ENCODE measurements at regions not wholly inside any gene's neighbourhood (a gene's known extent, or its start where the extent isn't known, plus 50 kb on each side); places are given as distances from the start of the nearest gene placed in this dataset.
A peak's percentile ranks its signal among the peaks of the same experiment; 100 is the strongest.

DNA sequence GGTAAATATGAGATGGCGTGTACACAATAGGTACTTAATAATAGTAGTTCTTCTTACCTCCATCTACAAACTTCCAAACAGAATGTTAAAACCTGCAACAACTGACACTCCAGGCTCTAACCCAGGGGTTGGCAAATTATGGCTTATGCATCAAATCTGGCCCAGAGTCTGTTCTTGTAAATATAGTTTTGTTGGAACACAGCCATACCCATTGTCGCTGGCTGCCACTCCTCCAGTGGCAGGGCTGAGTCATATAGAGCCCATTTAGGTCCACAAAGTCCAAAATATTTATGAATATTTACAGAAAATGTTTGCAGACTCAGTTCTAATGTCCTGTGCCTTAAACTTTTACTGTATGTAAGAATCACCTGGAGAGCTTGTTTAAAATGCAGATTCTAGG lies 69.9 kb upstream of the BTBD3 start:
- Mint-ChIP-seq H3K4me3 (ENCODE audit: unreplicated experiment) (no peak overlapping the region), H3K36me3 (ENCODE audit: low read depth) (no peaks in the 10 kb centered on the region), H3K4me1 (ENCODE audit: low read depth) (peaks cover 21% of the 10 kb centered on the region), H3K27ac (ENCODE audit: unreplicated experiment) (no peak overlapping the region), H3K9me3 (ENCODE audit: low read depth) (no peaks in the 10 kb centered on the region), H3K27me3 (ENCODE audit: low read depth) (no peaks in the 10 kb centered on the region)
- DNase-seq (ENCODE audit: low spot score), result no peak
- TF ChIP-seq, protein P1, sequence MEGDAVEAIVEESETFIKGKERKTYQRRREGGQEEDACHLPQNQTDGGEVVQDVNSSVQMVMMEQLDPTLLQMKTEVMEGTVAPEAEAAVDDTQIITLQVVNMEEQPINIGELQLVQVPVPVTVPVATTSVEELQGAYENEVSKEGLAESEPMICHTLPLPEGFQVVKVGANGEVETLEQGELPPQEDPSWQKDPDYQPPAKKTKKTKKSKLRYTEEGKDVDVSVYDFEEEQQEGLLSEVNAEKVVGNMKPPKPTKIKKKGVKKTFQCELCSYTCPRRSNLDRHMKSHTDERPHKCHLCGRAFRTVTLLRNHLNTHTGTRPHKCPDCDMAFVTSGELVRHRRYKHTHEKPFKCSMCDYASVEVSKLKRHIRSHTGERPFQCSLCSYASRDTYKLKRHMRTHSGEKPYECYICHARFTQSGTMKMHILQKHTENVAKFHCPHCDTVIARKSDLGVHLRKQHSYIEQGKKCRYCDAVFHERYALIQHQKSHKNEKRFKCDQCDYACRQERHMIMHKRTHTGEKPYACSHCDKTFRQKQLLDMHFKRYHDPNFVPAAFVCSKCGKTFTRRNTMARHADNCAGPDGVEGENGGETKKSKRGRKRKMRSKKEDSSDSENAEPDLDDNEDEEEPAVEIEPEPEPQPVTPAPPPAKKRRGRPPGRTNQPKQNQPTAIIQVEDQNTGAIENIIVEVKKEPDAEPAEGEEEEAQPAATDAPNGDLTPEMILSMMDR (IDR thresholded peaks at IDR 0.05), result no peak

DNA sequence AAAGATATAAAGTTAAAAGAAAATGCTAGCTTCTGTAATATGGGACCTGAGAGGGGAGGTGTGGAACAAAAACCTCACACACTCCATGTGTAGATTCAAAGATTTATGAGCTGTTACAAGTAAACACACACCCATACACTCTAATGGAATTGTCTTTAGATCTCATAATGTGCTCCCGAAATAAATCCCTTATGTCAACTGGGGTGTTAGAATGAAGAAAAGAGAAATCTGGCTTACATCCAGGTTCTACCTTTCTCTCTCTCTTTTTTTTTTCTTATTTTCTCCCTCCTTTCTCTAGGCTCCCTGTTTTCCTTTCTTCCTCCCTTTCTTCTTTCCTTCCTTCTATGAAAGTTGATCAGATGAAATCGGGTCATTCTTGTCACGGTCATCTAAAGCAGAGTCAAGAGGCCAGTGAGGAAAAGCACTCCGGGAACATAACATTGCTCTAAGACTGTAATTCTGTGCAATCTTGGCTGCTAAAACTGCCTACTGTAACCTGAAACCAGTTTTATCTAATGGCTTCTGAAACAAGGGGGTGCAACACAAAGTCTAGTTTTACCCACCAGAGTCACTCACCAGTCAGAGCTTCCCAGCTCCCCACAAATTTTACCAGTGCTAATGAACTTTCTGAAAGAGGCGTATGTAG lies 68.3 kb upstream of the BTBD3 start:
- TF ChIP-seq, protein P1 (IDR thresholded peaks at IDR 0.05), result no peak
- peaks cover 23% of the 10 kb centered on the region for H3K4me1 Mint-ChIP-seq (ENCODE audit: low read depth)
- no peaks in the 10 kb centered on the region for H3K27me3 Mint-ChIP-seq (ENCODE audit: low read depth)
- no peaks in the 10 kb centered on the region for H3K9me3 Mint-ChIP-seq (ENCODE audit: low read depth)
- H3K36me3 Mint-ChIP-seq (ENCODE audit: low read depth), result no peaks in the 10 kb centered on the region
- peak overlapping the region; percentile 60 for H3K27ac Mint-ChIP-seq (ENCODE audit: unreplicated experiment)
- no peak overlapping the region for H3K4me3 Mint-ChIP-seq (ENCODE audit: unreplicated experiment)
- DNase-seq (ENCODE audit: low spot score), result no peak

DNA sequence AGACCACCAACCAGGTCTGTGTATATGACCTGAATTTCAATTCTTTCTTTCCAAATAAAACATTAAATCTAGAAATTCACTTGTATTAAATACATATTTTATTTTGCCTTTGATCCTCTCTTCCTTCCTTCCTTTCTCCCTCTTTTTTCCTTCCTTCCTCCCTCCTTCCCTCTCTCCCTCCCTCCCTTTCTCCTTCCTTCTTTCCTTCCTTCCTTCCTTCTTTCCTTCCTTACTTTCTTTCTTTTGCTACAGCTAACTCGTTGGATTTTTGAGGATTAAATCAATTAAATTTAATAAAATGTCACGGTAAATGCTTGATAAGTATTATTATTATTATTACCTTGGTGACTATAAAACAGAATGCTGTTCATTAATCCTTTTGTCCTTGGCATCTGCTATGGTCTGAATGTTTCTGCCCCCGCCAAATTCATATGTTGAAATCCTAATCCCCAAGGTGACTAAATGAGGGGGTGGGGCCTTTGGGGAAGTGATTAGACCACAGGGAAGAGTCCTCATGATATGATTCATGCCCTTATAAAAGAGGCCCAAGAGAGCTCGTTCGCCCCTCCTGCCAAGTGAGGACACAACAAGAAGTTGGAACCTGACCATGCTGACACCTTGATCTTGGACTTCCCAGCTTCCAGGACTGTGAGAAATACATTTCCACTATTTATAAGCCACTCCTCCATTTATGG lies 67.6 kb upstream of the BTBD3 start:
- no peak overlapping the region for H3K27ac Mint-ChIP-seq (ENCODE audit: unreplicated experiment)
- no peak for DNase-seq (ENCODE audit: low spot score)
- no peaks in the 10 kb centered on the region for H3K27me3 Mint-ChIP-seq (ENCODE audit: low read depth)
- no peaks in the 10 kb centered on the region for H3K36me3 Mint-ChIP-seq (ENCODE audit: low read depth)
- H3K4me1 Mint-ChIP-seq (ENCODE audit: low read depth), result peaks cover 23% of the 10 kb centered on the region
- no peaks in the 10 kb centered on the region for H3K9me3 Mint-ChIP-seq (ENCODE audit: low read depth)
- TF ChIP-seq, protein P1 (IDR thresholded peaks at IDR 0.05), result no peak
- H3K4me3 Mint-ChIP-seq (ENCODE audit: unreplicated experiment), result no peak overlapping the region

DNA sequence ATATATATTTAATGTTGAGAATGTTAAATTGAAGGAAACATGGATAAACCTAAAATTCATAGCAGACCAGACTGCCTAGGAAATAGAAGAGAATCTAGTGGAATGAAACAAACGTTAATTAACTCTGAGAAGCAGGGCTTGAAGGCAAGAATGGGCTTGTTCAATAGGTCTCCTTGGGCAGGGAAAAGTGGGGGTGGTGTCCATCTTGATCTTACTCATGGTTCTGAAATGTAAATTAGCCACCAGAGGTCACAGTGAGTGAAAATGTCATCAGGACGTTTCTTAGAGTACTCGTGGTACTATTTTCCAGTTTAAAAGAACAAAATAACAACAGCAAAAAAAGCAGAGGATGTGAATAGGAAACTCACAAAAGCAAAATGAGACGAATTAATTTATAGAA lies 66.8 kb upstream of the BTBD3 start:
- no peak for DNase-seq (ENCODE audit: low spot score)
- H3K36me3 Mint-ChIP-seq (ENCODE audit: low read depth), result no peaks in the 10 kb centered on the region
- H3K27me3 Mint-ChIP-seq (ENCODE audit: low read depth), result no peaks in the 10 kb centered on the region
- no peak overlapping the region for H3K27ac Mint-ChIP-seq (ENCODE audit: unreplicated experiment)
- no peaks in the 10 kb centered on the region for H3K9me3 Mint-ChIP-seq (ENCODE audit: low read depth)
- peaks cover 20% of the 10 kb centered on the region for H3K4me1 Mint-ChIP-seq (ENCODE audit: low read depth)
- H3K4me3 Mint-ChIP-seq (ENCODE audit: unreplicated experiment), result no peak overlapping the region
- TF ChIP-seq, protein P1 (IDR thresholded peaks at IDR 0.05), result no peak

DNA sequence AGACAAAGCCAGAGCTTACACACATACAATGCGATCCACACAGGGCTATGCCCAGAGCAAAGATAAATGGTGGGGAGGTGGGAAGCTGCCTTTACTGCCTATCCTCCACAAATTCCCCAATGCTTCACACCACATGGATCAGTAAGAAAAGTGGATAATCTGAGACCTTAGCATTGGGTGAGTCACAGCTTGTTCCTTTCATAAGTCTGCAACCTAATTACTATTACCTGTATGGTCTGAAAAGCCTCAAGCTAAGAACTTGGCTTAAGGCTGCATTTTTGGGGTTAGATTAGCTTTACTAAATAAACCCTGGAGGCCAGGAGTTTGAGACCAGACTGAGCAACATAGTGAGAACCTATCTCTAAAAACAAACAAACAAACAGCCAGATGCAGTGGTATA lies 66.0 kb upstream of the BTBD3 start:
- no peaks in the 10 kb centered on the region for H3K9me3 Mint-ChIP-seq (ENCODE audit: low read depth)
- no peak for DNase-seq (ENCODE audit: low spot score)
- no peaks in the 10 kb centered on the region for H3K27me3 Mint-ChIP-seq (ENCODE audit: low read depth)
- H3K27ac Mint-ChIP-seq (ENCODE audit: unreplicated experiment), result no peak overlapping the region
- TF ChIP-seq, protein P1 (IDR thresholded peaks at IDR 0.05), result no peak
- no peaks in the 10 kb centered on the region for H3K36me3 Mint-ChIP-seq (ENCODE audit: low read depth)
- peaks cover 20% of the 10 kb centered on the region for H3K4me1 Mint-ChIP-seq (ENCODE audit: low read depth)
- no peak overlapping the region for H3K4me3 Mint-ChIP-seq (ENCODE audit: unreplicated experiment)
